Stromal cell of bone marrow (primary cell): ENCODE measurements at regions not wholly inside any gene's neighbourhood (a gene's known extent, or its start where the extent isn't known, plus 50 kb on each side); places are given as distances from the start of the nearest gene placed in this dataset.
A peak's percentile ranks its signal among the peaks of the same experiment; 100 is the strongest.
"Not testable (repeated sequence)": the region's sequence is repeated elsewhere in the genome, so short reads cannot be mapped to it uniquely, and the experiment has no call there.

Experiments
- DNase-seq: peaks from one replicate; pipeline ENCODE4 v3.0.0-alpha.2; 2012; ENCODE audit warnings: low read depth

DNA sequence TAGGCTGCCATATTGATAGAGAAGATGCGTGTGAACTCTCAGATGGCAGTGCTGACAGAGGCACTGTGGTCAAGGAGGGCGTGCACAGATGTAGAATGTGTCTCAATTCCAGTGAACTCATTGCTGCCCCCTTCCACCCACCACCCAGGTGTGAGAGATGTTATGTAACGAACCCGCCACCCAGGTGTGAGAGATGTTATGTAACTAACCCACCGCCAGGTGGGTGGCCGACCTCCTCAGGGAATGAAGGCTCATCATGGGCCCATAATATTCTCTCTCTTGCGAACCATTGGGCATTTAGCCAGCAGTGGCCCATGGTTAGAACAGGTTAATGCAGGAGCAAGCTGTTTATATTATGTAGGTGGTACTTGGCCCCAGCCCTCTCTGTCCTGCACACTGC, 140.4 kb upstream of the MTPN start:
- no peak for DNase-seq

GRCh38 chr7:136116186-136116585, 139.0 kb upstream of the MTPN start:
- no peak for DNase-seq

DNA sequence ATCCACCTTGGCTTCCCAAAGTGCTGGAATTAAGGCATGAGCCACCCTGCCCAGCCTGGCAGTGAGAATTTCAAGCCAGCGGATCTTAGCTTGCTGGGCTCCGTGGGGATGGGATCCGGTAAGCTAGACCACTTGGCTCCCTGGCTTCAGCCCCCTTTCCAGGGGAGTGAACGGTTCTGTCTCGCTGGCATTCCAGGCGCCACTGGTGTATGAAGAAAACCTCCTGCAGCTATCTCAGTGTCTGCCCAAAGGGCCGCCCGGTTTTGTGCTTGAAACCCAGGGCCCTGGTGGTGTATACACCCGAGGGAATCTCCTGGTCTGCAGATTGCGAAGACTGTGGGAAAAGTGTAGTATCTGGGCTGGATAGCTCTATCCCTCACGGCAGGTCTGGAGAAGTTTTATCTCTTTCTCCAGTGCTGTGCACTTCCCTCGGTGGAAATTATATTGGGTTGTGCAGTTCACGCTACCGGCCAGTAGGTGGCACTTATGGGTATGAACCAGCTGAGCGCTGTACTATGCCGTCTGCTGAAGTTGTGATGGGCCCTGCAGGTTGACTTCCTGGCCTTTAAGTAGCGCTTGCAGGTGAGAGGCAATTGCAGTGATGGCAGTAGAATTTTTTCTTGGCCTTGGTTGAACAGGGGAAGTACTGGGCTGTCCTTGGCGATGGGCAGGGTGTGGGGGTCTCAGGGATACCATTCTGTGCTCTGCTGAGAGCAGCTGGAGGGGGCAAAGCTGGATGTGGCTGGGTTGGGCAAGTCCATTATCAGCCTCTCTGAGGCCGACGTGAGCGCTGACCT, 138.0 kb upstream of the MTPN start:
- peak; percentile 6 for DNase-seq

DNA sequence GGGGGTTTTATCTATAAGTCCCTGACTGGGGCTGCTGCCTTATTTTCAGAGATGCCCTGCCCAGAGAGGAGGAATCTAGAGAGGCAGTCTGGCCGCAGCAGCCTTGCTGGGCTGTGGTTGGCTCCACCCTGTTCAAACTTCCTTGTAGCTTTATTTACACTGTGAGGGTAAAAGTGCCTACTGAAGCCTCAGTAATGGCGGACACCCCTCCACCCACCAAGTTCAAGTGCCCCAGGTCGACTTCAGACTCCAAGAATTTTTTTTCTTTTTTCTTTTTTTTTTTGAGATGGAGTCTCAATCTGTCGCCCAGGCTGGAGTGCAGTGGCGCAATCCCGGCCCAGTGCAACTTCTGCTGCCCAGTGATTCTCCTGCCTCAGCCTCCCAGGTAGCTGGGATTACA, 137.3 kb upstream of the MTPN start:
- not testable (repeated sequence) for DNase-seq

GRCh38 chr7:136109037-136109436, 131.9 kb upstream of the MTPN start:
- DNase-seq = not testable (repeated sequence)

DNA sequence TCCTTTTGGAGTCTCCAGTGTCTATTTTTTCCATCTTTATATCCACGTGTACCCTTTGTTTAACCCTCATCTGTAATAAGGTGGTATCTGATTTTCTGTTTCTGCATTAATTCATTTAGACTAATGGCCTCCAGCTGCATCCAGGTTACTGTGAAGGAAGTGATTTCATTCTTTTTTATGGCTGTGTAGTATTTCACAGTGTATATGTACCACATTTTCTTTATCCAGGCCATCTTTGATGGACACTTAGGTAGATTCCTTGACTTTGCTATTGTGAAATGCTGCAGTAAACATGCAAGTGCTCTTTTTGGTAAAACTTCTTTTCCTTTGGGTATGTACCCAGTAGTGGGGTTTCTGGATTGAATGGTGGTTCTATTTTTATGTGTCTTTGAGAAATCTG, 128.0 kb upstream of the MTPN start:
- no peak for DNase-seq

DNA sequence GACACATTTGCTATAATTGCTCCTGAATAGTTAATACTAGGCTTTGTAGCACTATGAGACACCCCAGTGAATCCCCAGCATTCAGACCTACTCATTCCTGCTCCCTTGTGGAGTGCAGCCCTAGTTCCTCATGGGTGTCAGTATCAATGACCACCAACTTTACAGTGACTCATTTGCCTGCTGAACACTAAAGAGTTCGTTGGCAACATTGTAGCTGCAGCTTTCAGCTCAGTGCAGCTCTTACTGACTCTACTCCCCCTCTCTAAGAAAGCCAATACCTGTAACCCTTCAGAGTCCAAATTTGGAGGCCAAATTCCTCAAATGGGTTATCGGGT, 127.1 kb upstream of the MTPN start:
- no peak for DNase-seq

- DNase-seq = no peak
Measured at GRCh38 chr7:136103545-136104268, 126.5 kb upstream of the MTPN start.

DNA sequence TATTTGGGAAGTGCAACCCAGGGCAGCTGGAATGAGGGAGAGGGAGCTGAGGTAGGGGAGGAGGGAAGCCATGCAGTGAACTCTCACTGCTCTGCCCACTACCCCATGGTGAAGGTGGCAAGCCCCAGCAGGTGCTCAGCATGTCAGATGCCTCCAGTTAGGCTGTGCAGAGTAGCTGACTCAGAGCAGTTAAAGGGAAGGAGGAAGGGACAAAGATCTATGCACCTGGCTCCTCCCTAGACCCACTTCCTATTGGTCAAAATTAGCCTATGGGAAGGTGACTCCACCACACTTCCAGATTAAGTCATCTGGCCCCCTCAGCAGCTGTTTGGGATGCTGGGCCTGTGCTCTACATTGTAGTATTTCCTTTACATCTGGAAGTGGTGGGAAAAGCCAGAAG, 125.7 kb upstream of the MTPN start:
- DNase-seq = no peak

GRCh38 chr7:136092714-136093113, 115.6 kb upstream of the MTPN start:
- not testable (repeated sequence) for DNase-seq

DNA sequence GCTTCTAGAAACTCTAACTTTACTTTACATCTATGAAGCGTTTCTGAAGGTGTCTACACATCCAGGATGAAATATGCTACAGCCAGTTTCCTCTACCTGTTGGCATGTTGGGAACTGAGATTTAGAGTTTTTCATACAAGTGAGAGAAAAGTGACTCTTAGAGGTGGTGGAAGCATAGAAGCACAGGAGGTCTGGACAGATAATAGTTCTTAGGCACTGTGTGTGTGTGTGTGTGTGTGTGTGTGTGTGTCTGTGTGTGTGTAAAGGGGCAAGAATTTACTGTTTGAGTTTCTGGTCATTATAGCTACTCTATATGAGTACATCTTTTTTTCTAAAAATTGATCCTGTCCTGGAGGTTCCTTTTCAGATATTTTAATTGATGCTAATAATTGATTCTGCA, 110.7 kb upstream of the MTPN start:
- DNase-seq = no peak

DNA sequence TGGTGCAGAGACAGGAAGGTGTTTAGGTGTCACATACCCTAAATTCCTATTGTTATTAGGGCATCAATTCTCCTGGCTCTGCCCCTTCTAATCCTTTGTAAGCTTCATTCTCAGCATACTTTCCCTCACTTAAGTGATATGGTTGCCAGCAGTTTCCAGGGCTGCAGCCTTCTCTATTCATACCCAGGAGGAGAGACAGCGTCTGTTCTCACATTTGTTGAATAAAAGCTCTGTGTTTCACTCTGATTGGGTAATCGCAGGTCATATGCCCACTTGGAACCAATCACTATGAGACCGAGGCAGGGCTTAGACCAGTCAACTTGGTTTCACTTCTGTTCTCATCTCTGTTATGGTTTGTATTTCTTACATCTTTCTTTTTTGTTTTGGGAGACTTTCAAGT, 109.6 kb upstream of the MTPN start:
- peak; percentile 85 for DNase-seq

DNA sequence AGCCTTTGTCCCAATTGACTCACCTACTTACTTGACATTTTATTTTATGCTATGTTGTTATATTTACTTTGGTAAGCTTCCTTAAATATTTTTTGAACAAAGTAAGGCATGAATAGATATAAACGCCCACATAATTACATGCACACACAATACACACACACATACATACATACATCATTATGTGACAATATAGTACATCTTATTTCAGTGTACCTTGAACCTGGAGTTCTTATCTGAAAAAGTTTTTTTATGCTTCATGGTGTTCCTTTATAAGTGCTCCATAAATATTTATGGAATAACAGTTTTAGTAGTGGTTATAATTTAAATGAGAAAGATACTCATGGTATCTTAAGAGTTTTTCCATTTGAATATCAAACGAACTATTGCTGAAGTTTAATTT, 102.8 kb upstream of the MTPN start:
- no peak for DNase-seq

DNA sequence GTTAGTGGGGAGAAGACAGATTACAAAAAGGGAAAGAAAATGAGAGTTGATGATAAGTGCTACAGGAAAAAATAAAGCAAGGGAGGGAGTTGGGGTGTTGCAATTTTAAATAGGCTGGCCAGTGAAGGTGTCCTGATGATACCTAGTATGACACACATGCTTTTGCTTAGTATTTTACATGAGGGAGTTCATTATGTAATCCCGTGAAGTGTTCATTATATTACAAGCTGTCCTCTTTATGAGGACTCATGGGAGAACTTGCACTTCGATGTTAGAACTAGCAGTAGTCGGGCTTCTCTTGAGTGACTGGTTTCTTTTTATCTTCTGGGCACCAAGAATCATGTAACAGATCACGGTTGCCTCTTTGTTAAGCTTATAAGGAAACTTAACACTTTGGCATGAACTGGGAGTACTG, 102.3 kb upstream of the MTPN start:
- no peak for DNase-seq

DNA sequence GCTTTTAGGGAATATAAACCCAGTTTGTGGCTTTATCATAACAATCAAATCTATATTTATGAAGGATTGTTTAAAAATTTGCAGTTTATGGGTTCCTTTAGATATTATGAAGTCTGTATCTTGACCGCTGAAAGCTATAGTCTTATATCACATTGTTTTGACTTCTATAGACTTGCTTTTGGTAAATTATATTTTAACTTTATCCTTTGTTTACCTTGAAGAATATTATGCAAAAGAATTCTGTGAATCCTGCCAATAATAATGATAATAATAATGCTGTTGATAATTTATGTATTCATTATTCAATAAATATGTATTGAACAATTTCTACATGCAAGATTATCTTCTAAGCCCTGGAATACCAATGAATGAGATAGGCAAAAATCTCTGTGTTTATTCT, 101.9 kb upstream of the MTPN start:
- no peak for DNase-seq

DNA sequence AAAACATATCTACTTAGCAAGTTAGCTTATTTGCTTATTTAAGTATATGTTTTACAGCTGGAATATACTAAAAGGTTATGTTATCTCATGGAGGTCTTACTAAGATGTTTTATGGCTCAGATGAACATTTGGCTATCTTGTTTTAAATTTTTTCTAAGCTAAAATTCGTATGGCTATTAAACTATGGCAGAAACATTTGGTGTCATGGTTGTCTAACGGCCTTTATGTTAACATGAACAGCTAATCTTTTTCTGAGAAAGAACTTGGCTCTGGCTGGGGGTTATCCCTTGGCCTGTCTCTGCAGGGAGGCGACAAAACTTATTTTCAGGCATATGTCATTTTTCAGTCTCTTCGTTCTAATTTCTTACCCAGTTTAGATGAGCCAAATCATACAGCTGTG, 101.5 kb upstream of the MTPN start:
- no peak for DNase-seq

DNA sequence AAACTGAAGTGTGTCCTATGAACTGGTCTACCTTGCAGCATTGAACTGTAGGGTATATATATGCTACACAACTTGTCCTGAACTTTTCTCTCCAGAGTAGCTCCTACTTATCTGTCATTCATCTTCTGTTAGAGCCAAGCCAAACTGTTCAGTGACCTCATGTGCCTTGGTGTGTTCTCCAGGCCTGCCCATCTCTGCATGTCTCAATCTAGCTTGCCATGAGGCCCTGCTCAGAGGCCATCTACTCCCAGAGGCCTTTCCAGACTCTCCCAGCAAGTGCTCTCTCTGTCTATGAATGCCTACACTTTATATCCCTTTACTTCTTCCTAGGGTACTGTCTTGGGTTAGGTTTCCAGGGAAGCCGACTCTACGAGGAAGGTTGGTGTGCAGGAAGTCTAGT, 99.8 kb upstream of the MTPN start:
- no peak for DNase-seq

DNA sequence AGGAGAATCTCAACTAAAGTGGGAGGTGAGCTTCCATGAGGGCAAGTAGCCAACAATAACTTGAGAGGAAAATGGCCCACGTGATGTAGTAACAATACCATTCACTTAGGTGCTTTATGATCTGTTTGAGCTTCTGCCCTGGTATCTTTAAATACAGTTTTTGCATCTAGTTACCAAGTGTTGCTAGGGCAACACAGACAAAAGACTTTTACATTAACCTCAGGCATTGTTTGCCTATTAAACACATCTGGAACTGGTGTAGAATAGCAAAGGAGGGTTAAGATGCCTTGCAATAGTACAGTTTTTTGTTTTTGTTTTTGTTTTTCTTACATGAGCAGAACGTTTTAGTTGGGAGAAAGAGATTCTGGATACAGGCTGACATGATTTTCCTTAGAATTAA, 97.7 kb upstream of the MTPN start:
- no peak for DNase-seq

- no peak for DNase-seq
Measured at GRCh38 chr7:136072447-136072846, 95.3 kb upstream of the MTPN start.

DNA sequence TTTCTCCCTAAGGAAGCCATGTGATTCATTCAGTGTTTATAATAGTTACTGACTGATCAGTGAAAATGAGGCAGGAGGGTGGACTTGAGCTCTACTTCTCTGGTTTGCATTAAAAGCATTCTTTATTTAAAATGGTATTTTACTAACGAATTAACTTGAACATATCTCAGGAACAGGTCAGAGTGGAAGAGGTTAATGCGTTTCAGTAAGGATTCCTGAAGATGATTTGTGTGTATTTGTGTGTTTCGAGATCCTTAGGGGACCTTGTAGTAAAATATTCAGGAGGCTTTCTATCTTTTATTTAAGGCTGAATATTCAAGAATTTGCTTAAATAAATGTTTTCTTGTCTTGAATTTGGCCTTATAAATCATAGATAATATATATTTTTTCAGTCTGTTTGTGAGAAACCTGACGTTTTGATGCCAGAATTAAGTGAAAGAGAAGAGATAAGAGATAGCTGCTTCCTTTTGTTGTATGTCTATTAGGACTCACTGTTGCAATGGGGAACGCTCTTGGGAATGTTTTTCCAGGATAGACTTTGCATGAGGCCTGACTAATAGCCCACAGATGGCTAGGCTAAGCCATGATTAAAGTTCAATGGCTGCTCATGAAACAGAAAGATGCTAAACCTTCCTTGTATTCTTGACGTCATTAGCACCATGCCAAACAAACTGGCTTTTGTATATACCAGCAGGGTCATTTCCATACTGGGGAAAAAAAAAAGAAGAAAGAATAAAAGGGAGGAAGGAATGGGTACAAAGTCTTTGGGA, 93.8 kb upstream of the MTPN start:
- DNase-seq = no peak

- no peak for DNase-seq
Measured at GRCh38 chr7:136069840-136070529, 92.8 kb upstream of the MTPN start.

GRCh38 chr7:136067277-136067676, 90.1 kb upstream of the MTPN start:
- DNase-seq = no peak
